ENCODE measurements at regions not wholly inside any gene's neighbourhood (a gene's known extent, or its start where the extent isn't known, plus 50 kb on each side); places are given as distances from the start of the nearest gene placed in this dataset.

- Histone ChIP-seq H4K20me1 (ENCODE audit: low read length) (no peaks in the 10 kb centered on the region), H3K4me3 (ENCODE audit: low read length) (no peak overlapping the region), H3K9me3 (ENCODE audit: low read length) (peaks cover 17% of the 10 kb centered on the region; the same call in 1 of the 2 replicates), H3K79me2 (ENCODE audit: low read length) (no peaks in the 10 kb centered on the region), H3K9ac (ENCODE audit: low read length) (no peak overlapping the region), H3F3A (ENCODE audit: low read length, unreplicated experiment) (no peaks in the 10 kb centered on the region), H2AFZ (ENCODE audit: low read length) (no peak overlapping the region), H3K27ac (ENCODE audit: low read length) (no peak overlapping the region), H3K4me2 (ENCODE audit: low read length) (no peak overlapping the region), H3K9me2 (replicated peaks; ENCODE audit: low read length) (no peaks in the 10 kb centered on the region), H3K36me3 (ENCODE audit: low read depth, low read length) (no peaks in the 10 kb centered on the region), H3K27me3 (ENCODE audit: low read length) (no peaks in the 10 kb centered on the region), H3K4me1 (ENCODE audit: insufficient read depth, low read length) (no peaks in the 10 kb centered on the region)
- ChIA-PET CTCF (no interaction called here), POLR2A (ENCODE audit: unreplicated experiment) (no interaction called here)
- intact Hi-C loops (cut with micrococcal nuclease): no loop called here
- BruUV-seq (replicated peaks): no TSS peak
- TF ChIP-seq EZH2phosphoT487 (IDR thresholded peaks at IDR 0.05; ENCODE audit: borderline replicate concordance, low read length) (no peak), CTCF (conservative IDR thresholded peaks at IDR 0.05; ENCODE audit: low read depth, low read length) (no peak), EZH2 (IDR thresholded peaks at IDR 0.05; ENCODE audit: low read length, unreplicated experiment) (no peak)
- DNase-seq (no peak), ATAC-seq (no peak)
Measured at GRCh38 chr2:126419403-126419802, 236.6 kb upstream of the GYPC start.

GRCh38 chr2:126425943-126426342, 230.0 kb upstream of the GYPC start:
- no peak overlapping the region for H3K4me3 ChIP-seq (ENCODE audit: low read length)
- no peak overlapping the region for H2AFZ ChIP-seq (ENCODE audit: low read length)
- intact Hi-C loops (cut with micrococcal nuclease): no loop called here
- H3K9me3 ChIP-seq (ENCODE audit: low read length): 0 out of 2 replicates have a peak, but pooled peaks cover 5% of the 10 kb centered on the region
- no peaks in the 10 kb centered on the region for H3K4me1 ChIP-seq (ENCODE audit: insufficient read depth, low read length)
- ATAC-seq (no peak), DNase-seq (no peak)
- TF ChIP-seq CTCF (conservative IDR thresholded peaks at IDR 0.05; ENCODE audit: low read depth, low read length): no peak
- no peak for TF ChIP-seq EZH2 (IDR thresholded peaks at IDR 0.05; ENCODE audit: low read length, unreplicated experiment)
- no peak for TF ChIP-seq EZH2phosphoT487 (IDR thresholded peaks at IDR 0.05; ENCODE audit: borderline replicate concordance, low read length)
- no peaks in the 10 kb centered on the region for H3K36me3 ChIP-seq (ENCODE audit: low read depth, low read length)
- ChIA-PET CTCF (no interaction called here), POLR2A (ENCODE audit: unreplicated experiment) (no interaction called here)
- H3K9me2 ChIP-seq (replicated peaks; ENCODE audit: low read length): no peaks in the 10 kb centered on the region
- no peaks in the 10 kb centered on the region for H3K27me3 ChIP-seq (ENCODE audit: low read length)
- no peak overlapping the region for H3K4me2 ChIP-seq (ENCODE audit: low read length)
- no TSS peak for BruUV-seq (replicated peaks)
- H3K27ac ChIP-seq (ENCODE audit: low read length): no peak overlapping the region
- no peak overlapping the region for H3K9ac ChIP-seq (ENCODE audit: low read length)
- H3F3A ChIP-seq (ENCODE audit: low read length, unreplicated experiment): no peaks in the 10 kb centered on the region
- no peaks in the 10 kb centered on the region for H3K79me2 ChIP-seq (ENCODE audit: low read length)
- no peaks in the 10 kb centered on the region for H4K20me1 ChIP-seq (ENCODE audit: low read length)

- no peaks in the 10 kb centered on the region for H3K79me2 ChIP-seq (ENCODE audit: low read length)
- ChIA-PET CTCF (no interaction called here), POLR2A (ENCODE audit: unreplicated experiment) (no interaction called here)
- H3K4me1 ChIP-seq (ENCODE audit: insufficient read depth, low read length): no peaks in the 10 kb centered on the region
- no peak for TF ChIP-seq EZH2phosphoT487 (IDR thresholded peaks at IDR 0.05; ENCODE audit: borderline replicate concordance, low read length)
- no peak for TF ChIP-seq EZH2 (IDR thresholded peaks at IDR 0.05; ENCODE audit: low read length, unreplicated experiment)
- TF ChIP-seq CTCF (conservative IDR thresholded peaks at IDR 0.05; ENCODE audit: low read depth, low read length): no peak
- ATAC-seq: no peak
- no peak overlapping the region for H3K4me3 ChIP-seq (ENCODE audit: low read length)
- no peaks in the 10 kb centered on the region for H3K9me2 ChIP-seq (replicated peaks; ENCODE audit: low read length)
- no peaks in the 10 kb centered on the region for H3F3A ChIP-seq (ENCODE audit: low read length, unreplicated experiment)
- H3K27ac ChIP-seq (ENCODE audit: low read length): no peak overlapping the region
- H3K9ac ChIP-seq (ENCODE audit: low read length): no peak overlapping the region
- intact Hi-C loops (cut with micrococcal nuclease): no loop called here
- no peaks in the 10 kb centered on the region for H3K9me3 ChIP-seq (ENCODE audit: low read length)
- no TSS peak for BruUV-seq (replicated peaks)
- H2AFZ ChIP-seq (ENCODE audit: low read length): no peak overlapping the region
- H3K36me3 ChIP-seq (ENCODE audit: low read depth, low read length): no peaks in the 10 kb centered on the region
- H3K4me2 ChIP-seq (ENCODE audit: low read length): no peak overlapping the region
- DNase-seq: no peak
- H4K20me1 ChIP-seq (ENCODE audit: low read length): no peaks in the 10 kb centered on the region
- H3K27me3 ChIP-seq (ENCODE audit: low read length): no peaks in the 10 kb centered on the region
Measured at GRCh38 chr2:126429103-126429502, 226.9 kb upstream of the GYPC start.
